GM12872 (cell line): ENCODE measurements at regions not wholly inside any gene's neighbourhood (a gene's known extent, or its start where the extent isn't known, plus 50 kb on each side); places are given as distances from the start of the nearest gene placed in this dataset.

Source experiments
- CTCF ChIP-seq: IDR thresholded peaks from 3 replicates; pipeline ENCODE4 v1.5.1; 2011; ENCODE audit warnings: low read depth, mild to moderate bottlenecking, low read length, moderate library complexity; ENCODE audit not compliant: insufficient read depth

- TF ChIP-seq CTCF = no peak
Measured at GRCh38 chr1:184141361-184141880, 89.9 kb downstream of the TSEN15 start.

- no peak for TF ChIP-seq CTCF
Measured at GRCh38 chr1:184143449-184143848, 91.9 kb downstream of the TSEN15 start.

GRCh38 chr1:184145083-184145482, 93.6 kb downstream of the TSEN15 start:
- no peak for TF ChIP-seq CTCF

- TF ChIP-seq CTCF = no peak
Measured at GRCh38 chr1:184146202-184146601, 94.7 kb downstream of the TSEN15 start.

GRCh38 chr1:184150776-184151531, 99.4 kb downstream of the TSEN15 start:
- TF ChIP-seq CTCF = no peak

GRCh38 chr1:184152434-184152898, 100.9 kb downstream of the TSEN15 start:
- no peak for TF ChIP-seq CTCF

GRCh38 chr1:184152974-184153373, 101.4 kb downstream of the TSEN15 start:
- TF ChIP-seq CTCF = no peak
